ENCODE measurements at regions not wholly inside any gene's neighbourhood (a gene's known extent, or its start where the extent isn't known, plus 50 kb on each side); places are given as distances from the start of the nearest gene placed in this dataset.

GRCh38 chr15:61721418-61721817 is 338.8 kb downstream of the VPS13C start:
- TF ChIP-seq SIN3A (IDR thresholded peaks at IDR 0.05; ENCODE audit: low read depth) (no peak), POLR2A (IDR thresholded peaks at IDR 0.05; ENCODE audit: borderline replicate concordance, extremely low read depth, insufficient read depth, insufficient read length) (no peak), EZH2 (IDR thresholded peaks at IDR 0.05) (no peak), TCF7L2 (IDR thresholded peaks at IDR 0.05; ENCODE audit: borderline replicate concordance, extremely low read depth, insufficient read depth, insufficient read length) (no peak), JUND (IDR thresholded peaks at IDR 0.05) (no peak), REST (IDR thresholded peaks at IDR 0.05; ENCODE audit: low read depth) (no peak), POLR2AphosphoS5 (IDR thresholded peaks at IDR 0.05; ENCODE audit: low read depth, low read length) (no peak)
- TF ChIP-seq, protein P1, sequence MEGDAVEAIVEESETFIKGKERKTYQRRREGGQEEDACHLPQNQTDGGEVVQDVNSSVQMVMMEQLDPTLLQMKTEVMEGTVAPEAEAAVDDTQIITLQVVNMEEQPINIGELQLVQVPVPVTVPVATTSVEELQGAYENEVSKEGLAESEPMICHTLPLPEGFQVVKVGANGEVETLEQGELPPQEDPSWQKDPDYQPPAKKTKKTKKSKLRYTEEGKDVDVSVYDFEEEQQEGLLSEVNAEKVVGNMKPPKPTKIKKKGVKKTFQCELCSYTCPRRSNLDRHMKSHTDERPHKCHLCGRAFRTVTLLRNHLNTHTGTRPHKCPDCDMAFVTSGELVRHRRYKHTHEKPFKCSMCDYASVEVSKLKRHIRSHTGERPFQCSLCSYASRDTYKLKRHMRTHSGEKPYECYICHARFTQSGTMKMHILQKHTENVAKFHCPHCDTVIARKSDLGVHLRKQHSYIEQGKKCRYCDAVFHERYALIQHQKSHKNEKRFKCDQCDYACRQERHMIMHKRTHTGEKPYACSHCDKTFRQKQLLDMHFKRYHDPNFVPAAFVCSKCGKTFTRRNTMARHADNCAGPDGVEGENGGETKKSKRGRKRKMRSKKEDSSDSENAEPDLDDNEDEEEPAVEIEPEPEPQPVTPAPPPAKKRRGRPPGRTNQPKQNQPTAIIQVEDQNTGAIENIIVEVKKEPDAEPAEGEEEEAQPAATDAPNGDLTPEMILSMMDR (IDR thresholded peaks at IDR 0.05 in 2 of 3, conservative IDR thresholded peaks at IDR 0.05 in 1 of 3; ENCODE audit: borderline replicate concordance in 1 of 3, insufficient read depth in 1 of 3, low read depth in 2 of 3, low read length in 2 of 3), result no peak
- TF ChIP-seq, protein P2, sequence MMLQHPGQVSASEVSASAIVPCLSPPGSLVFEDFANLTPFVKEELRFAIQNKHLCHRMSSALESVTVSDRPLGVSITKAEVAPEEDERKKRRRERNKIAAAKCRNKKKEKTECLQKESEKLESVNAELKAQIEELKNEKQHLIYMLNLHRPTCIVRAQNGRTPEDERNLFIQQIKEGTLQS (IDR thresholded peaks at IDR 0.05), result no peak
